Liver (tissue), 8 donors: ENCODE measurements at regions not wholly inside any gene's neighbourhood (a gene's known extent, or its start where the extent isn't known, plus 50 kb on each side); places are given as distances from the start of the nearest gene placed in this dataset.

Experiments used
- DNase-seq: peaks from one replicate; pipeline ENCODE4 v3.0.0-alpha.2; 2017; ENCODE audit warnings: low spot score
- H3K27ac ChIP-seq, 2 donors: one replicate each; pipeline ENCODE4 v1.7.0; 2013; ENCODE audit warnings: inconsistent platforms in 2 of 2, low read length in 2 of 2, control low read depth in 1 of 2, low read depth in 1 of 2, mild to moderate bottlenecking in 1 of 2
- H3K27me3 ChIP-seq, 4 donors: one replicate each; pipeline versions ENCODE4 v1.6.1 to v1.7.0; 2013; ENCODE audit warnings: low read length in 3 of 4, inconsistent platforms in 1 of 4, mild to moderate bottlenecking in 1 of 4, moderate library complexity in 1 of 4; ENCODE audit not compliant: control insufficient read depth in 4 of 4, insufficient read depth in 4 of 4
- H3K36me3 ChIP-seq, 4 donors: one replicate each; pipeline versions ENCODE4 v1.6.1 to v1.7.0; 2013; ENCODE audit warnings: low read length in 3 of 4, mild to moderate bottlenecking in 3 of 4, low read depth in 1 of 4, moderate library complexity in 1 of 4; ENCODE audit not compliant: control insufficient read depth in 4 of 4, insufficient read depth in 3 of 4
- H3K4me1 ChIP-seq, 4 donors: one replicate each; pipeline versions ENCODE4 v1.6.1 to v1.7.0; 2013; ENCODE audit warnings: low read length in 3 of 4, mild to moderate bottlenecking in 3 of 4, moderate library complexity in 1 of 4; ENCODE audit not compliant: control insufficient read depth in 4 of 4, insufficient read depth in 4 of 4
- H3K4me3 ChIP-seq, 3 donors: one replicate each; pipeline versions ENCODE4 v1.6.1 to v1.7.0; 2013; ENCODE audit warnings: low read length in 3 of 3, control low read depth in 1 of 3, low read depth in 1 of 3, mild to moderate bottlenecking in 1 of 3
- H3K9ac ChIP-seq, 2 donors: one replicate each; pipeline ENCODE4 v1.7.0; 2013; ENCODE audit warnings: low read length in 2 of 2, mild to moderate bottlenecking in 2 of 2, moderate library complexity in 2 of 2, control low read depth in 1 of 2, low read depth in 1 of 2
- H3K9me3 ChIP-seq, 4 donors: one replicate each; pipeline versions ENCODE4 v1.6.1 to v1.7.0; 2013; ENCODE audit warnings: low read length in 3 of 4; ENCODE audit not compliant: control insufficient read depth in 4 of 4
- EGR1 ChIP-seq, 2 donors: IDR thresholded peaks; 2 replicates each; pipeline ENCODE4 v1.6.1; 2016 to 2018; ENCODE audit warnings: antibody characterized with exemption in 2 of 2, low read depth in 2 of 2
- FOXA1 ChIP-seq: IDR thresholded peaks from 2 replicates; pipeline ENCODE4 v1.6.1; 2016; ENCODE audit warnings: antibody characterized with exemption
- FOXA2 ChIP-seq: IDR thresholded peaks from 2 replicates; pipeline ENCODE4 v1.6.1; 2016; ENCODE audit warnings: antibody characterized with exemption
- GABPA ChIP-seq, 2 donors: IDR thresholded peaks in 1 of 2; conservative IDR thresholded peaks in 1 of 2; 2 replicates each; pipeline ENCODE4 v1.6.1; 2016; ENCODE audit warnings: antibody characterized with exemption in 2 of 2, mild to moderate bottlenecking in 1 of 2, moderate library complexity in 1 of 2
- HNF4A ChIP-seq, 2 donors: conservative IDR thresholded peaks; 2 replicates each; pipeline ENCODE4 v1.6.1; 2016; ENCODE audit warnings: antibody characterized with exemption in 2 of 2, mild to moderate bottlenecking in 2 of 2
- HNF4G ChIP-seq: IDR thresholded peaks from 2 replicates; pipeline ENCODE4 v1.6.1; 2016; ENCODE audit warnings: antibody characterized with exemption
- JUND ChIP-seq, 2 donors: IDR thresholded peaks; 2 replicates each; pipeline ENCODE4 v1.6.1; 2016; ENCODE audit warnings: antibody characterized with exemption in 2 of 2
- NR2F2 ChIP-seq: IDR thresholded peaks from 2 replicates; pipeline ENCODE4 v1.6.1; 2016; ENCODE audit warnings: antibody characterized with exemption
- RAD21 ChIP-seq, 2 donors: IDR thresholded peaks; 2 replicates each; pipeline ENCODE4 v1.6.1; 2016; ENCODE audit warnings: antibody characterized with exemption in 2 of 2, mild to moderate bottlenecking in 2 of 2
- RXRA ChIP-seq, 2 donors: IDR thresholded peaks; 2 replicates each; pipeline ENCODE4 v1.6.1; 2017 to 2018; ENCODE audit warnings: antibody characterized with exemption in 2 of 2, mild to moderate bottlenecking in 1 of 2
- TAF1 ChIP-seq: conservative IDR thresholded peaks from 2 replicates; pipeline ENCODE4 v1.6.1; 2016; ENCODE audit warnings: antibody characterized with exemption, mild to moderate bottlenecking
- WGBS: extraction: QIAGEN DNeasy Blood & Tissue Kit; methylation state at CpG from one replicate; pipeline ENCODE4 v1.1.7; 2013; 5-methylcytosine and 5-hydroxymethylcytosine counted together
- TF ChIP-seq, protein P1 (sequence below): IDR thresholded peaks from 2 replicates; pipeline ENCODE4 v1.6.1; 2016; ENCODE audit warnings: antibody characterized with exemption
- TF ChIP-seq, protein P2 (sequence below): fragments of 150-350 bp; IDR thresholded peaks from 2 replicates; pipeline ENCODE4 v1.5.1; 2017; ENCODE audit warnings: improper control_type of control experiment, low read depth, low read length; ENCODE audit not compliant: missing input control
- TF ChIP-seq, protein P3 (sequence below): IDR thresholded peaks from 2 replicates; pipeline ENCODE4 v1.6.1; 2016; ENCODE audit warnings: antibody characterized with exemption, mild to moderate bottlenecking
- TF ChIP-seq, protein P4 (sequence below): IDR thresholded peaks from 2 replicates; pipeline ENCODE4 v1.6.1; 2016; ENCODE audit warnings: antibody characterized with exemption
- donor health status: healthy.
- donor health status: healthy.
- donor health status: healthy.
- donor health status: healthy.
- donor health status: healthy.

DNA sequence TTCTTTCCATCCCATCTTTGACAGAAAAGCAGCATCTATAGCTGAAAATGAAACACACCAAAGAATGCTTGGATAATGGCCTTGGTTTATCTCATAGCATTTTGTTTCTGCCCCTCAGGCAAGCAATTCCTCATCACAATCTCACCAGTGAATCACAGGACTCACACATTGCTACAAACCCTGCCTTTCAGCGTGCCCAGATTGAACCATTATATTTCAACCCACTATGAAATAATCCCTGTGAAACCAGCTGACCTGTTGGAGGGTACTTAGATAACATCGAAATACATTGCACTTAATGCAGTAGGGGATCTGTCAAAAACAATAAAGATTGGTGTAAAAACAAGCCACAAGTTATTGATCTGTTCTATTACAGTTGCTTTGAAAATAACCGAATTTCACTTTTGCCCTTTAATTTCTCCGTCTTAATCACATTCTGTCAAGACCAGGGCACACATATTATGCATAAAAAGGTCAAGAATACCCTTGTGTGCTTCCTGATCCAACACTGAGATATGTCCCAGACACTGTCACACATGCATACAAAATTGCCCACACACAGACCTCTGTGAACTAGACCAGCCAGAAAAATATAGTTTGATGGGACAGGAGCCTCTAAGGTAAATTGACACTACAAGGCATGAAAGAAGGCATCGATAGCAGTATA is 839.8 kb downstream of the NTRK3 start:
- Histone ChIP-seq H3K36me3 (no peaks in the 10 kb centered on the region), H3K27ac (no peak overlapping the region), H3K27me3 (peaks cover 0 to 3% (median 0%) of the 10 kb centered on the region in 4 donors), H3K4me3 (no peak overlapping the region), H3K4me1 (no peaks in the 10 kb centered on the region), H3K9me3 (no peaks in the 10 kb centered on the region), H3K9ac (no peak overlapping the region)
- TF ChIP-seq, protein P1, sequence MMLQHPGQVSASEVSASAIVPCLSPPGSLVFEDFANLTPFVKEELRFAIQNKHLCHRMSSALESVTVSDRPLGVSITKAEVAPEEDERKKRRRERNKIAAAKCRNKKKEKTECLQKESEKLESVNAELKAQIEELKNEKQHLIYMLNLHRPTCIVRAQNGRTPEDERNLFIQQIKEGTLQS = no peak
- TF ChIP-seq GABPA (IDR thresholded peaks at IDR 0.05 in 1 of 2, conservative IDR thresholded peaks at IDR 0.05 in 1 of 2) (no peak), FOXA2 (no peak)
- TF ChIP-seq, protein P2, sequence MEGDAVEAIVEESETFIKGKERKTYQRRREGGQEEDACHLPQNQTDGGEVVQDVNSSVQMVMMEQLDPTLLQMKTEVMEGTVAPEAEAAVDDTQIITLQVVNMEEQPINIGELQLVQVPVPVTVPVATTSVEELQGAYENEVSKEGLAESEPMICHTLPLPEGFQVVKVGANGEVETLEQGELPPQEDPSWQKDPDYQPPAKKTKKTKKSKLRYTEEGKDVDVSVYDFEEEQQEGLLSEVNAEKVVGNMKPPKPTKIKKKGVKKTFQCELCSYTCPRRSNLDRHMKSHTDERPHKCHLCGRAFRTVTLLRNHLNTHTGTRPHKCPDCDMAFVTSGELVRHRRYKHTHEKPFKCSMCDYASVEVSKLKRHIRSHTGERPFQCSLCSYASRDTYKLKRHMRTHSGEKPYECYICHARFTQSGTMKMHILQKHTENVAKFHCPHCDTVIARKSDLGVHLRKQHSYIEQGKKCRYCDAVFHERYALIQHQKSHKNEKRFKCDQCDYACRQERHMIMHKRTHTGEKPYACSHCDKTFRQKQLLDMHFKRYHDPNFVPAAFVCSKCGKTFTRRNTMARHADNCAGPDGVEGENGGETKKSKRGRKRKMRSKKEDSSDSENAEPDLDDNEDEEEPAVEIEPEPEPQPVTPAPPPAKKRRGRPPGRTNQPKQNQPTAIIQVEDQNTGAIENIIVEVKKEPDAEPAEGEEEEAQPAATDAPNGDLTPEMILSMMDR = no peak
- TF ChIP-seq, protein P3, sequence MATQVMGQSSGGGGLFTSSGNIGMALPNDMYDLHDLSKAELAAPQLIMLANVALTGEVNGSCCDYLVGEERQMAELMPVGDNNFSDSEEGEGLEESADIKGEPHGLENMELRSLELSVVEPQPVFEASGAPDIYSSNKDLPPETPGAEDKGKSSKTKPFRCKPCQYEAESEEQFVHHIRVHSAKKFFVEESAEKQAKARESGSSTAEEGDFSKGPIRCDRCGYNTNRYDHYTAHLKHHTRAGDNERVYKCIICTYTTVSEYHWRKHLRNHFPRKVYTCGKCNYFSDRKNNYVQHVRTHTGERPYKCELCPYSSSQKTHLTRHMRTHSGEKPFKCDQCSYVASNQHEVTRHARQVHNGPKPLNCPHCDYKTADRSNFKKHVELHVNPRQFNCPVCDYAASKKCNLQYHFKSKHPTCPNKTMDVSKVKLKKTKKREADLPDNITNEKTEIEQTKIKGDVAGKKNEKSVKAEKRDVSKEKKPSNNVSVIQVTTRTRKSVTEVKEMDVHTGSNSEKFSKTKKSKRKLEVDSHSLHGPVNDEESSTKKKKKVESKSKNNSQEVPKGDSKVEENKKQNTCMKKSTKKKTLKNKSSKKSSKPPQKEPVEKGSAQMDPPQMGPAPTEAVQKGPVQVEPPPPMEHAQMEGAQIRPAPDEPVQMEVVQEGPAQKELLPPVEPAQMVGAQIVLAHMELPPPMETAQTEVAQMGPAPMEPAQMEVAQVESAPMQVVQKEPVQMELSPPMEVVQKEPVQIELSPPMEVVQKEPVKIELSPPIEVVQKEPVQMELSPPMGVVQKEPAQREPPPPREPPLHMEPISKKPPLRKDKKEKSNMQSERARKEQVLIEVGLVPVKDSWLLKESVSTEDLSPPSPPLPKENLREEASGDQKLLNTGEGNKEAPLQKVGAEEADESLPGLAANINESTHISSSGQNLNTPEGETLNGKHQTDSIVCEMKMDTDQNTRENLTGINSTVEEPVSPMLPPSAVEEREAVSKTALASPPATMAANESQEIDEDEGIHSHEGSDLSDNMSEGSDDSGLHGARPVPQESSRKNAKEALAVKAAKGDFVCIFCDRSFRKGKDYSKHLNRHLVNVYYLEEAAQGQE = no peak
- no peak for DNase-seq
- WGBS = 56% methylated on average over 5 of the region's 5 CpGs

DNA sequence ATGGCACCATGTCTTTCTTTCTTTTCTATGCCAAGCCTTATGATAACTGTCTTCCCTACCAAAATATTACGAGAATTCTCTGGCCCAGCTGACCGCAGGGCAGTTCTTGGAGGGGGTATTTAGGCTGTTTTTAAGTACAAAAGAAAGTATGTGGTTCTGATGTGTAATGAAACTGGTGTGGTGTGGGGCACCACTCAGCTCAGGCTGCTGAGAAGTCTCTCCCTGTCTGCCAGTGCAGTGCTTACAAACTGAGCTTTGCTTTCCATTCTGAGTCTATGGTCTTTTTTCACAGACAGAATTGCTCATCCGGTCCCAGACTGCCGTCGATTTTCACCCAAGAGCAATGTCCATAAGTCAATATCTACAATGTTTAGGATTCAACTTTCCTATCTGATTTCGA is 847.6 kb downstream of the NTRK3 start:
- no peak overlapping the region for H3K4me3 ChIP-seq
- H3K9me3 ChIP-seq = no peaks in the 10 kb centered on the region
- H3K36me3 ChIP-seq = no peaks in the 10 kb centered on the region
- no peak overlapping the region for H3K9ac ChIP-seq
- no peaks in the 10 kb centered on the region for H3K4me1 ChIP-seq
- WGBS = 59% methylated on average over 6 of the region's 6 CpGs
- no peak for DNase-seq
- no peak overlapping the region for H3K27ac ChIP-seq
- TF ChIP-seq, protein P3 = no peak
- TF ChIP-seq, protein P4, sequence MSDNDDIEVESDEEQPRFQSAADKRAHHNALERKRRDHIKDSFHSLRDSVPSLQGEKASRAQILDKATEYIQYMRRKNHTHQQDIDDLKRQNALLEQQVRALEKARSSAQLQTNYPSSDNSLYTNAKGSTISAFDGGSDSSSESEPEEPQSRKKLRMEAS = no peak
- TF ChIP-seq RAD21 (IDR thresholded peaks at IDR 0.05) = no peak
- TF ChIP-seq, protein P2 = no peak
- no peak for TF ChIP-seq RXRA (IDR thresholded peaks at IDR 0.05)
- TF ChIP-seq HNF4G = no peak
- no peak for TF ChIP-seq JUND (IDR thresholded peaks at IDR 0.05)
- TF ChIP-seq HNF4A (conservative IDR thresholded peaks at IDR 0.05) = no peak
- TF ChIP-seq GABPA (IDR thresholded peaks at IDR 0.05 in 1 of 2, conservative IDR thresholded peaks at IDR 0.05 in 1 of 2) = no peak
- no peak for TF ChIP-seq TAF1
- TF ChIP-seq FOXA2 = no peak
- no peak for TF ChIP-seq NR2F2
- TF ChIP-seq, protein P1 = no peak
- no peak for TF ChIP-seq EGR1 (IDR thresholded peaks at IDR 0.05; ENCODE audit: low read depth in 2 of 2)
- TF ChIP-seq FOXA1 = no peak
- peaks cover 0 to 7% (median 0%) of the 10 kb centered on the region in 4 donors for H3K27me3 ChIP-seq
